HepG2 (cell line): ENCODE measurements at regions not wholly inside any gene's neighbourhood (a gene's known extent, or its start where the extent isn't known, plus 50 kb on each side); places are given as distances from the start of the nearest gene placed in this dataset.

Source experiments
- ATAC-seq: fragments of 200-7000 bp; cut with Tn5 transposase; 3 replicates; pipeline ENCODE4 v1.9.1; 2020; ENCODE audit warnings: mild to moderate bottlenecking, moderate library complexity
- BruUV-seq: library from RNA; stranded (reverse); fragments of 400-500 nt; replicated peaks from 2 replicates; lab custom pipeline; 2021; lab: Mats Ljungman, UMichigan
- CTCF ChIA-PET: fragments of 300-600 bp; formaldehyde crosslinking; extraction: SDS; loops from one replicate; lab custom pipeline; 2021; ENCODE audit warnings: low total read pairs, inconsistent platforms, low intra/inter-chr PET ratio; lab: Yijun Ruan, JAX
- POLR2A ChIA-PET: fragments of 350-600 bp; sonication (Branson Sonifier 250); formaldehyde crosslinking; loops from one replicate; lab custom pipeline; 2020; ENCODE audit warnings: antibody characterized with exemption, inconsistent platforms; lab: Yijun Ruan, JAX
- DNase-seq: peaks from one replicate; pipeline ENCODE4 v3.0.0-alpha.2; 2015; ENCODE audit warnings: low spot score
- FAIRE-seq: peaks from 3 replicates; lab custom pipeline; 2011; peaks lifted over from hg19 to GRCh38; lab: Jason Lieb, UNC
- H2AFZ ChIP-seq: one replicate; pipeline ENCODE4 v1.6.1; 2011; ENCODE audit warnings: low read length, inconsistent platforms
- H3K27ac ChIP-seq: fragments of 300-600 bp; 3 replicates; pipeline ENCODE4 v1.8.0; 2011; ENCODE audit warnings: mixed run types, mild to moderate bottlenecking, mixed read lengths, low read length, inconsistent platforms; ENCODE audit not compliant: insufficient read depth; ENCODE audit errors: extremely low read length
- H3K27me3 ChIP-seq, 2 experiments: fragments of 200-600 bp in 1 of 2; 2 replicates in 1 of 2; 3 replicates in 1 of 2; pipeline versions ENCODE4 v1.6.0 to v1.8.0; 2011; ENCODE audit warnings: low read length in 2 of 2, mild to moderate bottlenecking in 2 of 2, moderate library complexity in 2 of 2, inconsistent platforms in 1 of 2; ENCODE audit not compliant: insufficient read depth in 2 of 2, control insufficient read depth in 1 of 2
- H3K36me3 ChIP-seq, 2 experiments: fragments of 200-600 bp in 1 of 2; replicated peaks in 1 of 2; 2 replicates in 1 of 2; 3 replicates in 1 of 2; pipeline versions ENCODE4 v1.5.1 to v1.8.0; 2011; ENCODE audit warnings: low read length in 2 of 2, inconsistent platforms in 1 of 2; ENCODE audit not compliant: insufficient read depth in 2 of 2, control insufficient read depth in 1 of 2
- H3K4me1 ChIP-seq: 2 replicates; pipeline ENCODE4 v1.5.1; 2012; ENCODE audit warnings: low read length, inconsistent platforms; ENCODE audit not compliant: insufficient read depth
- H3K4me2 ChIP-seq: 2 replicates; pipeline ENCODE4 v1.6.0; 2011; ENCODE audit warnings: low read depth, low read length, inconsistent platforms
- H3K4me3 ChIP-seq, 3 experiments: fragments of 200-600 bp in 1 of 3; sonication (generic), shearing (Covaris generic) in 1 of 3; replicated peaks in 1 of 3; 2 replicates each; pipeline ENCODE4 v1.5.1; 2011 to 2016; ENCODE audit warnings: low read length in 3 of 3, inconsistent platforms in 2 of 3, low read depth in 2 of 3, mild to moderate bottlenecking in 2 of 3, control low read depth in 1 of 3, mixed read lengths in 1 of 3; ENCODE audit not compliant: insufficient read depth in 1 of 3
- H3K79me2 ChIP-seq: one replicate; pipeline ENCODE4 v1.6.1; 2011; ENCODE audit warnings: low read length, inconsistent platforms; ENCODE audit not compliant: insufficient read depth
- H3K9ac ChIP-seq: 2 replicates; pipeline ENCODE4 v1.6.0; 2011; ENCODE audit warnings: mild to moderate bottlenecking, low read depth, low read length, inconsistent platforms; ENCODE audit not compliant: insufficient read depth
- H3K9me3 ChIP-seq: 2 replicates; pipeline ENCODE4 v1.5.1; 2012; ENCODE audit warnings: mild to moderate bottlenecking, low read length
- H4K20me1 ChIP-seq: 2 replicates; pipeline ENCODE4 v1.6.0; 2011; ENCODE audit warnings: inconsistent platforms, mild to moderate bottlenecking, low read length, moderate library complexity; ENCODE audit not compliant: insufficient read depth
- BATF2 ChIP-seq: sonication (generic); formaldehyde crosslinking; IDR thresholded peaks from 2 replicates; pipeline ENCODE4 v1.8.0; 2022; ENCODE audit warnings: mild to moderate bottlenecking, missing genetic modification reagents, moderate library complexity
- ETV6 ChIP-seq: sonication (generic); formaldehyde crosslinking; conservative IDR thresholded peaks from 2 replicates; pipeline ENCODE4 v1.4.0; 2020; ENCODE audit warnings: missing genetic modification reagents
- GATA4 ChIP-seq: sonication (generic); IDR thresholded peaks from 2 replicates; pipeline ENCODE4 v1.6.1; 2016; ENCODE audit warnings: antibody characterized with exemption, low read depth, borderline replicate concordance
- HOXA5 ChIP-seq: sonication (generic); formaldehyde crosslinking; IDR thresholded peaks from 2 replicates; pipeline ENCODE4 v1.4.0; 2020; ENCODE audit warnings: missing genetic modification reagents
- HOXA9 ChIP-seq: sonication (generic); formaldehyde crosslinking; IDR thresholded peaks from 2 replicates; pipeline ENCODE4 v1.8.1; 2022; ENCODE audit warnings: missing genetic modification reagents, mild to moderate bottlenecking, moderate library complexity, borderline replicate concordance
- NFE2L1 ChIP-seq: sonication (generic); formaldehyde crosslinking; IDR thresholded peaks from 2 replicates; pipeline ENCODE4 v1.4.0; 2020; ENCODE audit warnings: missing genetic modification reagents, mild to moderate bottlenecking, borderline replicate concordance
- NFIC ChIP-seq: IDR thresholded peaks from 2 replicates; pipeline ENCODE4 v1.6.1; 2012; ENCODE audit warnings: mild to moderate bottlenecking, low read length, inconsistent platforms
- NR2F2 ChIP-seq: IDR thresholded peaks from 2 replicates; pipeline ENCODE4 v1.6.1; 2012; ENCODE audit warnings: low read depth, inconsistent platforms, borderline replicate concordance
- NR2F6 ChIP-seq, 2 experiments: IDR thresholded peaks; 2 replicates each; pipeline ENCODE4 v1.6.1; 2016; ENCODE audit warnings: antibody characterized with exemption in 1 of 2, mild to moderate bottlenecking in 1 of 2
- PHF8 ChIP-seq: sonication (generic); formaldehyde crosslinking; IDR thresholded peaks from 2 replicates; pipeline ENCODE4 v1.5.0; 2020; ENCODE audit warnings: missing genetic modification reagents
- POGZ ChIP-seq: sonication (generic); formaldehyde crosslinking; IDR thresholded peaks from 2 replicates; pipeline ENCODE4 v1.4.0; 2020; ENCODE audit warnings: mild to moderate bottlenecking, missing genetic modification reagents
- RAD21 ChIP-seq: fragments of 450-650 bp; formaldehyde crosslinking; IDR thresholded peaks from 2 replicates; pipeline ENCODE4 v1.5.0; 2020; ENCODE audit warnings: mild to moderate bottlenecking
- SKIL ChIP-seq: sonication (generic); formaldehyde crosslinking; IDR thresholded peaks from 2 replicates; pipeline ENCODE4 v1.8.0; 2022; ENCODE audit warnings: missing genetic modification reagents, mild to moderate bottlenecking, moderate library complexity, borderline replicate concordance
- SUZ12 ChIP-seq: fragments of 150-350 bp; IDR thresholded peaks from 2 replicates; pipeline ENCODE4 v1.6.1; 2014; ENCODE audit warnings: low read depth, low read length
- ZBTB7A ChIP-seq: sonication (generic); formaldehyde crosslinking; IDR thresholded peaks from 2 replicates; pipeline ENCODE4 v1.8.0; 2022; ENCODE audit warnings: mild to moderate bottlenecking, missing genetic modification reagents
- ZNF333 ChIP-seq: sonication (generic); formaldehyde crosslinking; IDR thresholded peaks from 2 replicates; pipeline ENCODE4 v1.4.0; 2020; ENCODE audit warnings: mild to moderate bottlenecking, missing genetic modification reagents, borderline replicate concordance
- ZSCAN12 ChIP-seq: sonication (generic); formaldehyde crosslinking; IDR thresholded peaks from 2 replicates; pipeline ENCODE4 v1.9.0; 2021; ENCODE audit warnings: mild to moderate bottlenecking, missing genetic modification reagents
- WGBS: methylation state at CpG from one replicate; pipeline ENCODE4 v1.1.6; 2017; ENCODE audit warnings: low lambda C conversion rate; 5-methylcytosine and 5-hydroxymethylcytosine counted together
- in situ Hi-C: cut with HindIII; loops from 2 replicates; pipeline ENCODE4 v1.10.0; 2017; ENCODE audit warnings: low pct_unique_long_range_greater_than_20kb; ENCODE audit not compliant: extremely low pct_ligation_motif_present
- intact Hi-C: fragments of 100-400 bp; cut with micrococcal nuclease; formaldehyde crosslinking; loops from one replicate; pipeline ENCODE4 v1.10.0; 2022; ENCODE audit not compliant: unreplicated experiment
- TF ChIP-seq, protein P1 (sequence below): sonication (generic); formaldehyde crosslinking; IDR thresholded peaks from 2 replicates; pipeline ENCODE4 v1.5.0; 2020; ENCODE audit warnings: mild to moderate bottlenecking, missing genetic modification reagents
- TF ChIP-seq, protein P2 (sequence below): IDR thresholded peaks from 2 replicates; pipeline ENCODE4 v1.6.1; 2016; ENCODE audit warnings: missing biosample characterization, missing genetic modification reagents, low read depth

DNA sequence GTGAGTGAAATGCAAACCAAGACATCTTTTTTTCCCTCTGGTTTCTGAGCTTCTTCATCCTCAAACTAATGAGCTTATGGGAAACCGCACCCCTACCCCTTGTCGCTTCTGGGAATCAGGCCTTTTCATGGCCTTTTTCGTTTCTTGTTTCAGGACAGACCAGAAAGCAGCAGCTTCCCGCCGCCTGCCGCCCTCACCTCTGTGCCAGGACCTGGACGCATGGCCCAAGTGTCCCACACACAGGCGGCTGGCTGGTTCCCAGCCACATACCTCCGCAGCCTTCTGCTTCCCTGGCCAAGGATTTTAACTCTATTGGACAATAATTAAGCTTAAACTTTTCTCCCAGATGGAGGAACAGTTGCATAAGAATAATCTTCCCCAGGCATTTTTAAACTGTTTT lies 114.1 kb upstream of the SLITRK1 start:
- WGBS = 44% methylated on average over 9 of the region's 9 CpGs
- ChIA-PET CTCF (no interaction called here), POLR2A (no interaction called here)
- peak overlapping the region in 1 of 3 experiments; percentile 19; a peak in 2 of 6 replicates for H3K4me3 ChIP-seq
- H3K4me1 ChIP-seq = no peaks in the 10 kb centered on the region
- H3K9me3 ChIP-seq = 0 out of 2 replicates have a peak, but pooled peaks cover 4% of the 10 kb centered on the region
- in situ Hi-C loops (no loop called here), intact Hi-C loops (no loop called here)
- no peak for DNase-seq
- no peak overlapping the region for H3K4me2 ChIP-seq
- H4K20me1 ChIP-seq = no peaks in the 10 kb centered on the region
- H2AFZ ChIP-seq = no peak overlapping the region
- no peaks in the 10 kb centered on the region for H3K79me2 ChIP-seq
- FAIRE-seq = no peak
- TF ChIP-seq HOXA5 (CRISPR knock-in tag) (no peak), ZBTB7A (no peak), BATF2 (CRISPR knock-in tag) (no peak), NFIC (no peak), ETV6 (CRISPR knock-in tag) (no peak), HOXA9 (CRISPR knock-in tag) (no peak), NR2F6 (IDR thresholded peaks at IDR 0.05) (no peak), NR2F6 (CRISPR knock-in tag; IDR thresholded peaks at IDR 0.05) (no peak), RAD21 (CRISPR knock-in tag) (no peak), NFE2L1 (CRISPR knock-in tag) (no peak), NR2F2 (no peak), PHF8 (no peak), ZNF333 (no peak), SUZ12 (no peak), GATA4 (no peak), SKIL (CRISPR knock-in tag) (no peak), POGZ (CRISPR knock-in tag) (no peak), ZSCAN12 (CRISPR knock-in tag) (no peak)
- TF ChIP-seq, protein P1, sequence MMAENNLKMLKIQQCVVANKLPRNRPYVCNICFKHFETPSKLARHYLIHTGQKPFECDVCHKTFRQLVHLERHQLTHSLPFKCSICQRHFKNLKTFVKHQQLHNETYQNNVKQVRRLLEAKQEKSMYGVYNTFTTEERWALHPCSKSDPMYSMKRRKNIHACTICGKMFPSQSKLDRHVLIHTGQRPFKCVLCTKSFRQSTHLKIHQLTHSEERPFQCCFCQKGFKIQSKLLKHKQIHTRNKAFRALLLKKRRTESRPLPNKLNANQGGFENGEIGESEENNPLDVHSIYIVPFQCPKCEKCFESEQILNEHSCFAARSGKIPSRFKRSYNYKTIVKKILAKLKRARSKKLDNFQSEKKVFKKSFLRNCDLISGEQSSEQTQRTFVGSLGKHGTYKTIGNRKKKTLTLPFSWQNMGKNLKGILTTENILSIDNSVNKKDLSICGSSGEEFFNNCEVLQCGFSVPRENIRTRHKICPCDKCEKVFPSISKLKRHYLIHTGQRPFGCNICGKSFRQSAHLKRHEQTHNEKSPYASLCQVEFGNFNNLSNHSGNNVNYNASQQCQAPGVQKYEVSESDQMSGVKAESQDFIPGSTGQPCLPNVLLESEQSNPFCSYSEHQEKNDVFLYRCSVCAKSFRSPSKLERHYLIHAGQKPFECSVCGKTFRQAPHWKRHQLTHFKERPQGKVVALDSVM (CRISPR knock-in tag) = no peak
- TF ChIP-seq, protein P2, sequence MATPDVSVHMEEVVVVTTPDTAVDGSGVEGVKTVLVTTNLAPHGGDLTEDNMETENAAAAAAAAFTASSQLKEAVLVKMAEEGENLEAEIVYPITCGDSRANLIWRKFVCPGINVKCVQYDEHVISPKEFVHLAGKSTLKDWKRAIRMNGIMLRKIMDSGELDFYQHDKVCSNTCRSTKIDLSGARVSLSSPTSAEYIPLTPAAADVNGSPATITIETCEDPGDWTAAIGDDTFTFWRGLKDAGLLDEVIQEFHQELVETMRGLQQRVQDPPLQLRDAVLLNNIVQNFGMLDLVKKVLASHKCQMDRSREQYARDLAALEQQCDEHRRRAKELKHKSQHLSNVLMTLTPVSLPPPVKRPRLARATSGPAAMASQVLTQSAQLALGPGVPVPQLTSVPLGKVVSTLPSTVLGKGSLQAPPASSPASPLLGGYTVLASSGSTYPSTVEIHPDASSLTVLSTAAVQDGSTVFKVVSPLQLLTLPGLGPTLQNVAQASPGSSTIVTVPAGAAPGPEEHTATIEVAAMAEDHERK (CRISPR knock-in tag) = no peak
- H3K9ac ChIP-seq = no peak overlapping the region
- no peak overlapping the region for H3K27ac ChIP-seq
- no peaks in the 10 kb centered on the region for H3K27me3 ChIP-seq
- ATAC-seq = no peak
- H3K36me3 ChIP-seq = no peaks in the 10 kb centered on the region
- BruUV-seq = no TSS peak
